ENCODE measurements at regions not wholly inside any gene's neighbourhood (a gene's known extent, or its start where the extent isn't known, plus 50 kb on each side); places are given as distances from the start of the nearest gene placed in this dataset.
"Not testable (repeated sequence)": the region's sequence is repeated elsewhere in the genome, so short reads cannot be mapped to it uniquely, and the experiment has no call there.

GRCh38 chrX:126641076-126641475, 88.5 kb upstream of the DCAF12L1 start:
- FAIRE-seq; H2BK5ac ChIP-seq (ENCODE audit: low read depth, low read length); H2BK15ac ChIP-seq (ENCODE audit: low read length); H3K27ac ChIP-seq (ENCODE audit: low read depth, low read length); H3K4me1 ChIP-seq (replicated peaks in 1 of 4; ENCODE audit: control insufficient read depth in 3 of 4, insufficient read depth in 4 of 4, low read length in 3 of 4); H3K9me3 ChIP-seq (ENCODE audit: insufficient read depth in 2 of 2, low read depth in 1 of 2, low read length in 1 of 2); H4K20me1 ChIP-seq (replicated peaks in 1 of 2; ENCODE audit: control insufficient read depth in 1 of 2, insufficient read depth in 2 of 2, low read length in 2 of 2); H3K4me2 ChIP-seq (ENCODE audit: insufficient read depth in 1 of 2, low read depth in 2 of 2, low read length in 2 of 2); H3K14ac ChIP-seq (ENCODE audit: insufficient read length); H3K79me2 ChIP-seq (ENCODE audit: control insufficient read depth in 1 of 2, insufficient read depth in 2 of 2, low read length in 2 of 2); H2AK5ac ChIP-seq (ENCODE audit: low read depth, low read length); H3K56ac ChIP-seq (replicated peaks; ENCODE audit: insufficient read length, low read depth, low read length); H4K8ac ChIP-seq (ENCODE audit: extremely low read depth, insufficient read depth, low read length); H2AFZ ChIP-seq (ENCODE audit: low read length); H3K36me3 ChIP-seq (ENCODE audit: control insufficient read depth in 2 of 4, insufficient read depth in 4 of 4, low read length in 3 of 4); DNase-seq (ENCODE audit: low read depth in 1 of 2, low spot score in 2 of 2); POLR2A ChIA-PET (ENCODE audit: partially characterized antibody); H2BK12ac ChIP-seq (ENCODE audit: low read depth, low read length); H2BK120ac ChIP-seq (replicated peaks; ENCODE audit: low read depth, low read length); H4K5ac ChIP-seq (ENCODE audit: insufficient read length, low read depth, low read length); H3K9ac ChIP-seq (replicated peaks in 1 of 4; ENCODE audit: extremely low read depth in 1 of 4, low read depth in 3 of 4, low read length in 3 of 4); H3K4ac ChIP-seq (replicated peaks; ENCODE audit: insufficient read length, low read depth, low read length); H3K79me1 ChIP-seq (ENCODE audit: low read depth, low read length); H3K27me3 ChIP-seq (replicated peaks in 1 of 4; ENCODE audit: control insufficient read depth in 3 of 4, extremely low read depth in 1 of 4, insufficient read depth in 3 of 4, low read length in 3 of 4); H3K23me2 ChIP-seq (ENCODE audit: low read depth, low read length); H3K23ac ChIP-seq (ENCODE audit: insufficient read length); H3K4me3 ChIP-seq (ENCODE audit: extremely low read depth in 1 of 4, insufficient read depth in 2 of 4, low read depth in 3 of 4, low read length in 4 of 4); H2BK20ac ChIP-seq (ENCODE audit: low read length); H3K18ac ChIP-seq (ENCODE audit: extremely low read depth, low read length); CTCF ChIA-PET (ENCODE audit: partially characterized antibody); H4K91ac ChIP-seq (replicated peaks; ENCODE audit: insufficient read length, low read length): not testable (repeated sequence)
- WGBS, 2 experiments (ENCODE audit: extremely low coverage in 1 of 2, insufficient coverage in 1 of 2, insufficient read length in 1 of 2, insufficient replicate concordance in 2 of 2, low coverage in 1 of 2, low lambda C conversion rate in 2 of 2, missing lambda C conversion rate in 1 of 2) = no CpG with 5 or more reads among the region's 26 CpGs

Measured in H1 (cell line).